HepG2 (cell line): ENCODE measurements at regions not wholly inside any gene's neighbourhood (a gene's known extent, or its start where the extent isn't known, plus 50 kb on each side); places are given as distances from the start of the nearest gene placed in this dataset.

Experiments
- ATF7 ChIP-seq, 2 experiments: fragments of 450-650 bp in 1 of 2; sonication (generic) in 1 of 2; formaldehyde crosslinking in 1 of 2; IDR thresholded peaks; 2 replicates each; pipeline versions ENCODE4 v1.4.0 to v1.6.1; 2016 to 2020; ENCODE audit warnings: antibody characterized with exemption in 1 of 2, mild to moderate bottlenecking in 1 of 2, missing genetic modification reagents in 1 of 2
- BORCS8-MEF2B ChIP-seq: sonication (generic); formaldehyde crosslinking; IDR thresholded peaks from 2 replicates; pipeline ENCODE4 v1.8.0; 2022; ENCODE audit warnings: mild to moderate bottlenecking, missing genetic modification reagents
- CBX5 ChIP-seq: sonication (generic); formaldehyde crosslinking; IDR thresholded peaks from 2 replicates; pipeline ENCODE4 v1.4.0; 2020; ENCODE audit warnings: missing genetic modification reagents, borderline replicate concordance
- CSRNP1 ChIP-seq: sonication (generic); formaldehyde crosslinking; IDR thresholded peaks from 2 replicates; pipeline ENCODE4 v1.8.1; 2023; ENCODE audit warnings: mild to moderate bottlenecking, missing genetic modification reagents
- DMAP1 ChIP-seq: IDR thresholded peaks from 2 replicates; pipeline ENCODE4 v1.6.1; 2016
- DPF2 ChIP-seq: sonication (generic); formaldehyde crosslinking; IDR thresholded peaks from 2 replicates; pipeline ENCODE4 v1.4.0; 2020; ENCODE audit warnings: mild to moderate bottlenecking, low read depth, missing genetic modification reagents, borderline replicate concordance
- FOXA1 ChIP-seq, 2 experiments: fragments of 450-650 bp in 1 of 2; sonication (generic) in 1 of 2; formaldehyde crosslinking in 1 of 2; IDR thresholded peaks; 2 replicates each; pipeline versions ENCODE4 v1.4.0 to v1.6.1; 2016 to 2020; ENCODE audit warnings: missing genetic modification reagents in 1 of 2
- HNF1A ChIP-seq, 2 experiments: sonication (generic) in 1 of 2; formaldehyde crosslinking in 1 of 2; IDR thresholded peaks; 2 replicates each; pipeline versions ENCODE4 v1.4.0 to v1.6.1; 2016 to 2020; ENCODE audit warnings: borderline replicate concordance in 1 of 2, low read depth in 1 of 2, mild to moderate bottlenecking in 1 of 2, missing genetic modification reagents in 1 of 2
- PBX2 ChIP-seq: IDR thresholded peaks from 2 replicates; pipeline ENCODE4 v1.6.1; 2016; ENCODE audit warnings: control low read depth
- PITX1 ChIP-seq: sonication (generic); formaldehyde crosslinking; IDR thresholded peaks from 2 replicates; pipeline ENCODE4 v1.5.1; 2020; ENCODE audit warnings: mild to moderate bottlenecking, missing genetic modification reagents
- SALL1 ChIP-seq: sonication (generic); formaldehyde crosslinking; IDR thresholded peaks from 2 replicates; pipeline ENCODE4 v1.8.0; 2022; ENCODE audit warnings: mild to moderate bottlenecking, missing genetic modification reagents
- SALL2 ChIP-seq: sonication (generic); formaldehyde crosslinking; IDR thresholded peaks from 2 replicates; pipeline ENCODE4 v1.8.1; 2023; ENCODE audit warnings: mild to moderate bottlenecking, missing genetic modification reagents, inconsistent platforms
- SNAPC2 ChIP-seq: sonication (generic); formaldehyde crosslinking; IDR thresholded peaks from 2 replicates; pipeline ENCODE4 v1.8.1; 2022; ENCODE audit warnings: mild to moderate bottlenecking, missing genetic modification reagents
- ZFP91 ChIP-seq: sonication (generic); formaldehyde crosslinking; IDR thresholded peaks from 2 replicates; pipeline ENCODE4 v1.9.0; 2022; ENCODE audit warnings: missing genetic modification reagents, mild to moderate bottlenecking, borderline replicate concordance
- ZNF232 ChIP-seq: sonication (generic); formaldehyde crosslinking; IDR thresholded peaks from 2 replicates; pipeline ENCODE4 v1.4.0; 2020; ENCODE audit warnings: missing genetic modification reagents, borderline replicate concordance
- ZNF564 ChIP-seq: sonication (generic); formaldehyde crosslinking; IDR thresholded peaks from 2 replicates; pipeline ENCODE4 v1.8.1; 2023; ENCODE audit warnings: mild to moderate bottlenecking, missing genetic modification reagents
- ZNF605 ChIP-seq: sonication (generic); formaldehyde crosslinking; IDR thresholded peaks from 2 replicates; pipeline ENCODE4 v1.8.0; 2022; ENCODE audit warnings: mild to moderate bottlenecking, missing genetic modification reagents
- ZNF749 ChIP-seq: sonication (generic); formaldehyde crosslinking; IDR thresholded peaks from 2 replicates; pipeline ENCODE4 v1.8.0; 2022; ENCODE audit warnings: mild to moderate bottlenecking, missing genetic modification reagents, moderate library complexity, borderline replicate concordance
- ZSCAN21 ChIP-seq: sonication (generic); formaldehyde crosslinking; IDR thresholded peaks from 2 replicates; pipeline ENCODE4 v1.8.0; 2022; ENCODE audit warnings: mild to moderate bottlenecking, missing genetic modification reagents, moderate library complexity, borderline replicate concordance

- TF ChIP-seq HNF1A (IDR thresholded peaks at IDR 0.05; ENCODE audit: low read depth) (no peak), HNF1A (CRISPR knock-in tag; IDR thresholded peaks at IDR 0.05; ENCODE audit: borderline replicate concordance) (peak; percentile 44; the same call in 1 of the 2 replicates), SALL2 (CRISPR knock-in tag) (peak; percentile 15; the same call in 1 of the 2 replicates), ZNF564 (CRISPR knock-in tag) (peak; percentile 29; the same call in 1 of the 2 replicates), CSRNP1 (CRISPR knock-in tag) (no peak), CBX5 (CRISPR knock-in tag) (no peak), ZNF232 (0 out of 2 replicates have a peak, but pooled peaks have one; percentile 37), FOXA1 (IDR thresholded peaks at IDR 0.05) (no peak), FOXA1 (CRISPR knock-in tag; IDR thresholded peaks at IDR 0.05) (no peak), ZNF749 (CRISPR knock-in tag) (peak; percentile 66; the same call in 1 of the 2 replicates), PBX2 (CRISPR knock-in tag) (no peak), ZFP91 (peak; percentile 48; the same call in 1 of the 2 replicates), BORCS8-MEF2B (peak; percentile 36; the same call in 1 of the 2 replicates), ZSCAN21 (CRISPR knock-in tag) (no peak), SNAPC2 (CRISPR knock-in tag) (no peak), ATF7 (IDR thresholded peaks at IDR 0.05) (no peak), ATF7 (CRISPR knock-in tag; IDR thresholded peaks at IDR 0.05) (no peak), DMAP1 (CRISPR knock-in tag) (peak; percentile 45; the same call in 1 of the 2 replicates), ZNF605 (CRISPR knock-in tag) (no peak), DPF2 (CRISPR knock-in tag) (0 out of 2 replicates have a peak, but pooled peaks have one; percentile 22), SALL1 (CRISPR knock-in tag) (peak; percentile 26; the same call in 1 of the 2 replicates), PITX1 (CRISPR knock-in tag) (0 out of 2 replicates have a peak, but pooled peaks have one; percentile 11)
Observed at GRCh38 chr9:104991144-104991953, 63.4 kb upstream of the ABCA1 start (continued).
